ENCODE measurements at regions not wholly inside any gene's neighbourhood (a gene's known extent, or its start where the extent isn't known, plus 50 kb on each side); places are given as distances from the start of the nearest gene placed in this dataset.

DNA sequence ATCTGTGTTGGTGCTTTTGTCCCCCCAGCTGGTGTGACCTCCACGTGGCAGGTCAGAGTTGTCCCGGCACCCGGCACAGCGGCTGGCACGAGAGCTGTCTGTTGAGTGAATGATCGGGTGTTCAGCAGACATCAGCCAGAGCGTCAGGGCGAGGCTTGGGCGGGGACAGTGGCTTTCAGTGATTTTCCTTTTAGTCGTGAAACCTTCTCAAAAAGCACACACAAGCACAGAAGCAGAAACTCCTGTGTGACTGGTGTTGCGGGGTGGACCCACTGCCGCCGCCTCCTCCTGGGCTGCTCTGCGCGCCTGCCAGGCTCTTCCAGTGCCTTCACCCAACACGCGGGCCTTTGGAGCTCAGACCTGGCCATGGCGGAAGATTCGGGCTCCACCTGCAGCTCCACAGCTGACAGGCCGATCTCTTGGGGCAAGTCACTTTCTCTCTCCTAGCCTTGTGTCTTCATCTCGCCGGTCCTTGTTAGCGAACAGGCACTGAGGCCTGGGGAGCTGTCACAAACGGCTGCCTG is 51.4 kb upstream of the HGFAC start:
- Mint-ChIP-seq H3K4me1 (ENCODE audit: low read depth) (peaks cover 10% of the 10 kb centered on the region), H3K27ac (peak overlapping the region; percentile 23), H3K9me3 (ENCODE audit: low read depth) (peaks cover 2% of the 10 kb centered on the region), H3K36me3 (ENCODE audit: insufficient read depth) (peaks cover 4% of the 10 kb centered on the region), H3K27me3 (no peaks in the 10 kb centered on the region), H3K4me3 (ENCODE audit: low read depth) (no peak overlapping the region)
- no peak for DNase-seq (ENCODE audit: low spot score, unreplicated experiment)
- TF ChIP-seq, protein P1, sequence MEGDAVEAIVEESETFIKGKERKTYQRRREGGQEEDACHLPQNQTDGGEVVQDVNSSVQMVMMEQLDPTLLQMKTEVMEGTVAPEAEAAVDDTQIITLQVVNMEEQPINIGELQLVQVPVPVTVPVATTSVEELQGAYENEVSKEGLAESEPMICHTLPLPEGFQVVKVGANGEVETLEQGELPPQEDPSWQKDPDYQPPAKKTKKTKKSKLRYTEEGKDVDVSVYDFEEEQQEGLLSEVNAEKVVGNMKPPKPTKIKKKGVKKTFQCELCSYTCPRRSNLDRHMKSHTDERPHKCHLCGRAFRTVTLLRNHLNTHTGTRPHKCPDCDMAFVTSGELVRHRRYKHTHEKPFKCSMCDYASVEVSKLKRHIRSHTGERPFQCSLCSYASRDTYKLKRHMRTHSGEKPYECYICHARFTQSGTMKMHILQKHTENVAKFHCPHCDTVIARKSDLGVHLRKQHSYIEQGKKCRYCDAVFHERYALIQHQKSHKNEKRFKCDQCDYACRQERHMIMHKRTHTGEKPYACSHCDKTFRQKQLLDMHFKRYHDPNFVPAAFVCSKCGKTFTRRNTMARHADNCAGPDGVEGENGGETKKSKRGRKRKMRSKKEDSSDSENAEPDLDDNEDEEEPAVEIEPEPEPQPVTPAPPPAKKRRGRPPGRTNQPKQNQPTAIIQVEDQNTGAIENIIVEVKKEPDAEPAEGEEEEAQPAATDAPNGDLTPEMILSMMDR (IDR thresholded peaks at IDR 0.05; ENCODE audit: unreplicated experiment): no peak

DNA sequence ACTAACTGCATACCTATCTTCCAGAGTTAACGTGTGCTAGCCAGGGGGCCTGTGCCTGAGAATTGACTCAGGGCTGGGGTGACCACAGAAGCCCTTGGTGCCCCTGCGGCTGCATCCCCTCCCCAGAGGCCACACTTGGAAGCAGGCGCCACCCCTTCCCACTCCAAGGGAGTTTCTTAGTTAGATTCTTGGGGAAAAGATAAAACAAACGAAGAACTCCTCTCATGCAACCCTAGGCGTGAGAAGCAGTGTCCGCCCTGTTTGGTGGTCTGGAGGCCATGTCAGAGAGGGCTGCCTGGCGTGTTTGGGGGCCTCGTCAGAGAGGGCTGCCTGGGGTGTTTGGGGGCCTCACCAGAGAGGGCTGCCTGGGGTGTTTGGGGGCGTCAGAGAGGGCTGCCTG is 50.3 kb upstream of the HGFAC start:
- H3K27ac Mint-ChIP-seq: no peak overlapping the region
- TF ChIP-seq, protein P1 (IDR thresholded peaks at IDR 0.05; ENCODE audit: unreplicated experiment): no peak
- no peaks in the 10 kb centered on the region for H3K27me3 Mint-ChIP-seq
- peaks cover 8% of the 10 kb centered on the region for H3K36me3 Mint-ChIP-seq (ENCODE audit: insufficient read depth)
- no peak for DNase-seq (ENCODE audit: low spot score, unreplicated experiment)
- H3K4me3 Mint-ChIP-seq (ENCODE audit: low read depth): no peak overlapping the region
- H3K9me3 Mint-ChIP-seq (ENCODE audit: low read depth): peaks cover 7% of the 10 kb centered on the region
- H3K4me1 Mint-ChIP-seq (ENCODE audit: low read depth): peaks cover 10% of the 10 kb centered on the region
